ENCODE measurements at regions not wholly inside any gene's neighbourhood (a gene's known extent, or its start where the extent isn't known, plus 50 kb on each side); places are given as distances from the start of the nearest gene placed in this dataset. TPM values are rescaled to one million over a fixed set of nuclear protein-coding genes. Genes with fewer than 3 reads are reported as not detected.

- H3K27me3 ChIP-seq (ENCODE audit: control insufficient read depth in 3 of 3, insufficient read depth in 3 of 3, low read length in 2 of 3) = peaks cover 0 to 2% (median 0%) of the 10 kb centered on the region in 3 donors
- DNase-seq = no peak
- H3K27ac ChIP-seq (ENCODE audit: low read depth in 1 of 2, low read length in 1 of 2) = no peak overlapping the region
- peaks cover 0 to 4% (median under 1%) of the 10 kb centered on the region in 4 donors for H3K9me3 ChIP-seq (ENCODE audit: control insufficient read depth in 4 of 4, insufficient read depth in 3 of 4, low read length in 3 of 4)
- H3K4me1 ChIP-seq (ENCODE audit: control insufficient read depth in 5 of 5, insufficient read depth in 5 of 5, low read length in 5 of 5) = peaks cover 0 to 4% (median 0%) of the 10 kb centered on the region in 5 donors
- TF ChIP-seq, protein P1, sequence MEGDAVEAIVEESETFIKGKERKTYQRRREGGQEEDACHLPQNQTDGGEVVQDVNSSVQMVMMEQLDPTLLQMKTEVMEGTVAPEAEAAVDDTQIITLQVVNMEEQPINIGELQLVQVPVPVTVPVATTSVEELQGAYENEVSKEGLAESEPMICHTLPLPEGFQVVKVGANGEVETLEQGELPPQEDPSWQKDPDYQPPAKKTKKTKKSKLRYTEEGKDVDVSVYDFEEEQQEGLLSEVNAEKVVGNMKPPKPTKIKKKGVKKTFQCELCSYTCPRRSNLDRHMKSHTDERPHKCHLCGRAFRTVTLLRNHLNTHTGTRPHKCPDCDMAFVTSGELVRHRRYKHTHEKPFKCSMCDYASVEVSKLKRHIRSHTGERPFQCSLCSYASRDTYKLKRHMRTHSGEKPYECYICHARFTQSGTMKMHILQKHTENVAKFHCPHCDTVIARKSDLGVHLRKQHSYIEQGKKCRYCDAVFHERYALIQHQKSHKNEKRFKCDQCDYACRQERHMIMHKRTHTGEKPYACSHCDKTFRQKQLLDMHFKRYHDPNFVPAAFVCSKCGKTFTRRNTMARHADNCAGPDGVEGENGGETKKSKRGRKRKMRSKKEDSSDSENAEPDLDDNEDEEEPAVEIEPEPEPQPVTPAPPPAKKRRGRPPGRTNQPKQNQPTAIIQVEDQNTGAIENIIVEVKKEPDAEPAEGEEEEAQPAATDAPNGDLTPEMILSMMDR (IDR thresholded peaks at IDR 0.05; ENCODE audit: control extremely low read depth, extremely low read depth) = no peak
- H3K9ac ChIP-seq (ENCODE audit: insufficient read depth in 1 of 2, low read length in 2 of 2) = no peak overlapping the region
- H3K36me3 ChIP-seq (ENCODE audit: control insufficient read depth in 4 of 4, insufficient read depth in 4 of 4, low read length in 4 of 4) = no peaks in the 10 kb centered on the region
- WGBS, 2 donors = 81 to 83% methylated on average over 6 of the region's 6 CpGs
- H3K4me3 ChIP-seq = no peak overlapping the region
- ATAC-seq (ENCODE audit: insufficient read depth, low FRiP score) = no peak
Measured at GRCh38 chr10:22765660-22766547, 51.5 kb upstream of the PIP4K2A start.

- no peak overlapping the region for H3K27ac ChIP-seq (ENCODE audit: low read depth in 1 of 2, low read length in 1 of 2)
Measured at GRCh38 chr10:22764639-22765038, 50.3 kb upstream of the PIP4K2A start.

More at GRCh38 chr10:22764639-22765038, 50.3 kb upstream of the PIP4K2A start:
- no peak for DNase-seq
- peaks cover 0 to 4% (median 0%) of the 10 kb centered on the region in 5 donors for H3K4me1 ChIP-seq (ENCODE audit: control insufficient read depth in 5 of 5, insufficient read depth in 5 of 5, low read length in 5 of 5)
- peaks cover 0 to 4% (median under 1%) of the 10 kb centered on the region in 4 donors for H3K9me3 ChIP-seq (ENCODE audit: control insufficient read depth in 4 of 4, insufficient read depth in 3 of 4, low read length in 3 of 4)
- no peak for ATAC-seq (ENCODE audit: insufficient read depth, low FRiP score)
- 88 to 90% methylated on average over 2 of the region's 2 CpGs for WGBS, 2 donors
- H3K36me3 ChIP-seq (ENCODE audit: control insufficient read depth in 4 of 4, insufficient read depth in 4 of 4, low read length in 4 of 4) = no peaks in the 10 kb centered on the region
- TF ChIP-seq, protein P1 (IDR thresholded peaks at IDR 0.05; ENCODE audit: control extremely low read depth, extremely low read depth) = no peak
- no peak overlapping the region for H3K9ac ChIP-seq (ENCODE audit: insufficient read depth in 1 of 2, low read length in 2 of 2)
- H3K4me3 ChIP-seq = no peak overlapping the region
- H3K27me3 ChIP-seq (ENCODE audit: control insufficient read depth in 3 of 3, insufficient read depth in 3 of 3, low read length in 2 of 3) = peaks cover 0 to 2% (median 0%) of the 10 kb centered on the region in 3 donors

Small RNA genes in the stretch of these regions (small RNA-seq; reads per million reads assigned to genes)
- gene RNU6-413P (ENCODE audit: low replicate concordance) = not detected

Measured in lung (tissue), 12 donors.